NB4 (cell line): ENCODE measurements at regions not wholly inside any gene's neighbourhood (a gene's known extent, or its start where the extent isn't known, plus 50 kb on each side); places are given as distances from the start of the nearest gene placed in this dataset.

Experiments used
- DNase-seq: peaks from one replicate; pipeline ENCODE4 v3.0.0; 2010; ENCODE audit warnings: low read depth
- H3K4me3 ChIP-seq: one replicate; pipeline ENCODE4 v1.5.1; 2011; ENCODE audit warnings: mild to moderate bottlenecking, low read depth, low read length, moderate library complexity
- CTCF ChIP-seq: IDR thresholded peaks from one replicate; pipeline ENCODE4 v1.5.1; 2012; ENCODE audit warnings: low read depth, low read length
- MAX ChIP-seq: IDR thresholded peaks from 2 replicates; pipeline ENCODE4 v1.6.1; 2011; ENCODE audit warnings: low read depth, low read length
- MYC ChIP-seq: IDR thresholded peaks from 2 replicates; pipeline ENCODE4 v1.6.1; 2011; ENCODE audit warnings: low read depth, low read length
- POLR2A ChIP-seq: IDR thresholded peaks from 2 replicates; pipeline ENCODE4 v1.6.1; 2011; ENCODE audit warnings: mild to moderate bottlenecking; ENCODE audit not compliant: insufficient read length; ENCODE audit errors: extremely low read depth

- TF ChIP-seq MAX (no peak), POLR2A (no peak), MYC (no peak), CTCF (no peak)
- DNase-seq = peak; percentile 43
- no peak overlapping the region for H3K4me3 ChIP-seq
Observed at GRCh38 chr2:236866542-236867340, 218.9 kb upstream of the COPS8 start.

GRCh38 chr2:236867441-236868260 lies 218.0 kb upstream of the COPS8 start:
- TF ChIP-seq MYC = no peak
- TF ChIP-seq CTCF = no peak
- no peak for TF ChIP-seq MAX
- TF ChIP-seq POLR2A = no peak
- no peak for DNase-seq
- no peak overlapping the region for H3K4me3 ChIP-seq

GRCh38 chr2:236870370-236870769 lies 215.3 kb upstream of the COPS8 start:
- no peak for DNase-seq
- H3K4me3 ChIP-seq = no peak overlapping the region
- no peak for TF ChIP-seq CTCF
- no peak for TF ChIP-seq POLR2A

GRCh38 chr2:236871500-236872001 lies 214.1 kb upstream of the COPS8 start:
- no peak overlapping the region for H3K4me3 ChIP-seq
- DNase-seq = peak; percentile 91
- TF ChIP-seq MYC (no peak), CTCF (no peak), MAX (peak; percentile 36; the same call in 1 of the 2 replicates)

- DNase-seq = no peak
- TF ChIP-seq CTCF (no peak), MYC (no peak), MAX (no peak), POLR2A (no peak)
- H3K4me3 ChIP-seq = no peak overlapping the region
Observed at GRCh38 chr2:236872015-236872414, 213.7 kb upstream of the COPS8 start.
